PC-3 (cell line): ENCODE measurements at regions not wholly inside any gene's neighbourhood (a gene's known extent, or its start where the extent isn't known, plus 50 kb on each side); places are given as distances from the start of the nearest gene placed in this dataset.
"Not testable (repeated sequence)": the region's sequence is repeated elsewhere in the genome, so short reads cannot be mapped to it uniquely, and the experiment has no call there.

Experiments
- ATAC-seq: fragments of 200-7000 bp; cut with Tn5 transposase; 2 replicates; pipeline ENCODE4 v1.9.1; 2020; ENCODE audit warnings: mild to moderate bottlenecking, moderate library complexity
- BruUV-seq: library from RNA; stranded (reverse); fragments of 400-500 nt; replicated peaks from 2 replicates; lab custom pipeline; 2021; lab: Mats Ljungman, UMichigan
- CTCF ChIA-PET: fragments of 300-600 bp; sonication (Branson Sonifier 250); formaldehyde crosslinking; loops from one replicate; lab custom pipeline; 2022; ENCODE audit warnings: antibody characterized with exemption; lab: Charles Lee
- POLR2A ChIA-PET: fragments of 300-600 bp; sonication (Branson Sonifier 250); formaldehyde crosslinking; loops from one replicate; lab custom pipeline; 2022; ENCODE audit warnings: antibody characterized with exemption; ENCODE audit not compliant: unreplicated experiment; lab: Charles Lee
- DNase-seq: peaks from one replicate; pipeline ENCODE4 v3.0.0-alpha.2; 2015
- H2AFZ ChIP-seq: fragments of 300-600 bp; sonication (generic); 2 replicates; pipeline ENCODE4 v1.6.0; 2016; ENCODE audit warnings: antibody characterized with exemption, low read length
- H3F3A ChIP-seq: fragments of 300-600 bp; sonication (generic); one replicate; pipeline ENCODE4 v1.6.0; 2017; ENCODE audit warnings: antibody characterized with exemption, low read length, control low read depth, mild to moderate bottlenecking; ENCODE audit not compliant: unreplicated experiment
- H3K27ac ChIP-seq: fragments of 300-600 bp; sonication (generic); 2 replicates; pipeline ENCODE4 v1.5.1; 2016; ENCODE audit warnings: mild to moderate bottlenecking, low read length
- H3K27me3 ChIP-seq: fragments of 300-600 bp; sonication (generic); 2 replicates; pipeline ENCODE4 v1.6.1; 2016; ENCODE audit warnings: low read length, mixed read lengths
- H3K36me3 ChIP-seq: fragments of 300-600 bp; sonication (generic); 2 replicates; pipeline ENCODE4 v1.6.1; 2016; ENCODE audit warnings: low read depth, mixed run types, low read length, mixed read lengths
- H3K4me1 ChIP-seq: fragments of 300-600 bp; sonication (generic); 2 replicates; pipeline ENCODE4 v1.5.1; 2016; ENCODE audit warnings: low read length; ENCODE audit not compliant: insufficient read depth
- H3K4me2 ChIP-seq: fragments of 300-600 bp; sonication (generic); 2 replicates; pipeline ENCODE4 v1.6.0; 2016; ENCODE audit warnings: low read length
- H3K4me3 ChIP-seq: fragments of 300-600 bp; sonication (generic); 2 replicates; pipeline ENCODE4 v1.5.1; 2016; ENCODE audit warnings: mild to moderate bottlenecking, low read length, mixed read lengths
- H3K79me2 ChIP-seq: fragments of 300-600 bp; sonication (generic); 2 replicates; pipeline ENCODE4 v1.6.1; 2017; ENCODE audit warnings: low read length, mixed read lengths
- H3K9ac ChIP-seq: fragments of 300-600 bp; sonication (generic); 2 replicates; pipeline ENCODE4 v1.6.0; 2016; ENCODE audit warnings: mild to moderate bottlenecking, low read length
- H3K9me2 ChIP-seq: fragments of 300-600 bp; sonication (generic); replicated peaks from 2 replicates; pipeline ENCODE4 v1.6.1; 2016; ENCODE audit warnings: mixed run types, low read length, mixed read lengths
- H3K9me3 ChIP-seq: fragments of 300-600 bp; sonication (generic); 2 replicates; pipeline ENCODE4 v1.6.1; 2016; ENCODE audit warnings: low read length, mixed read lengths
- H4K20me1 ChIP-seq: fragments of 300-600 bp; sonication (generic); 2 replicates; pipeline ENCODE4 v1.6.1; 2016; ENCODE audit warnings: low read length, mixed read lengths
- CTCF ChIP-seq: fragments of 300-600 bp; sonication (generic); conservative IDR thresholded peaks from 2 replicates; pipeline ENCODE4 v1.5.1; 2017; ENCODE audit warnings: antibody characterized with exemption, low read depth, mild to moderate bottlenecking, low read length
- EZH2 ChIP-seq: fragments of 300-600 bp; sonication (generic); IDR thresholded peaks from one replicate; pipeline ENCODE4 v1.6.1; 2017; ENCODE audit warnings: antibody characterized with exemption, mild to moderate bottlenecking, low read length; ENCODE audit not compliant: unreplicated experiment
- EZH2phosphoT487 ChIP-seq: fragments of 300-600 bp; sonication (generic); IDR thresholded peaks from 2 replicates; pipeline ENCODE4 v1.6.1; 2018; ENCODE audit warnings: mild to moderate bottlenecking, antibody characterized with exemption, low read length, borderline replicate concordance
- intact Hi-C: fragments of 100-400 bp; cut with micrococcal nuclease; formaldehyde crosslinking; loops from 2 replicates; pipeline ENCODE4 v1.9.0; 2023

DNA sequence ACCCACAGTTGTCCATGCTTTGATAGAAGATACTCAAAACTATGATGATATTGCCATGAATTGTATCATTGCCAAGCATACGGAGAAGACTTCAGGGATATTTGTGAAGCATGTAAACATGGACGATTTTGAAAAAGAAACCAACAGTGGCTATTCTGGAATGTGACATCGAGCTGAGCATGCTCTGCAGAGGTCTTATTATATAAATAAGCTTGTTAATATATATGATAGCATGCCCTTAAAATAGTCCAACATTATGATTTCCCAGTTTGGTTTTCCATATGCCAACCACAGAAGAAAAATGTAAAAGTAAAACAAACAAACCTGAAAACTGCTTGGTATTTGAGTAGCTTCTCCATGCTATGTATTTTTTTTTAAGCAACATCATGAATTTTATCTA is 159.1 kb downstream of the LNPK start:
- H3K4me3 ChIP-seq = no peak overlapping the region
- H3K79me2 ChIP-seq = no peaks in the 10 kb centered on the region
- CTCF ChIA-PET = no interaction called here
- H2AFZ ChIP-seq = no peak overlapping the region
- BruUV-seq = no TSS peak
- no peaks in the 10 kb centered on the region for H3F3A ChIP-seq
- no peak for TF ChIP-seq EZH2phosphoT487
- TF ChIP-seq EZH2 = no peak
- TF ChIP-seq CTCF = no peak
- intact Hi-C loops = loop anchor here (5.0 kb wide), 1 partner anchor 244 kb away; no protein-coding TSS in a partner anchor
- POLR2A ChIA-PET = interaction anchor here (0.8 kb wide), 1 partner anchor 8 kb away, joined by 5 read pairs; no protein-coding TSS in a partner anchor
- H3K9ac ChIP-seq = no peak overlapping the region
- peaks cover 20% of the 10 kb centered on the region for H3K4me1 ChIP-seq
- no peaks in the 10 kb centered on the region for H3K36me3 ChIP-seq
- no peaks in the 10 kb centered on the region for H4K20me1 ChIP-seq
- ATAC-seq = no peak
- H3K27me3 ChIP-seq = no peaks in the 10 kb centered on the region
- H3K27ac ChIP-seq = no peak overlapping the region
- H3K9me3 ChIP-seq = no peaks in the 10 kb centered on the region
- no peak for DNase-seq
- no peaks in the 10 kb centered on the region for H3K9me2 ChIP-seq
- H3K4me2 ChIP-seq = peak overlapping the region; percentile 64; the same call in 1 of the 2 replicates

GRCh38 chr2:175840765-175841164 is 161.3 kb downstream of the LNPK start:
- Histone ChIP-seq H3K27me3 (peaks cover 11% of the 10 kb centered on the region; the same call in 1 of the 2 replicates), H3K4me1 (peaks cover 20% of the 10 kb centered on the region)
- H3K9ac ChIP-seq, DNase-seq, H4K20me1 ChIP-seq, H3K79me2 ChIP-seq, H3K9me2 ChIP-seq, CTCF ChIA-PET, ATAC-seq, H3K27ac ChIP-seq, H3K9me3 ChIP-seq, POLR2A ChIA-PET, H3K4me2 ChIP-seq, H3K4me3 ChIP-seq, BruUV-seq, H3F3A ChIP-seq, H2AFZ ChIP-seq, H3K36me3 ChIP-seq: not testable (repeated sequence)
- intact Hi-C loops = loop anchor here (5.0 kb wide), 1 partner anchor 247 kb away; no protein-coding TSS in a partner anchor

GRCh38 chr2:175840256-175840655 is 161.8 kb downstream of the LNPK start:
- no peaks in the 10 kb centered on the region for H3K9me3 ChIP-seq
- H4K20me1 ChIP-seq = no peaks in the 10 kb centered on the region
- CTCF ChIA-PET = no interaction called here
- H3K36me3 ChIP-seq = no peaks in the 10 kb centered on the region
- ATAC-seq = no peak
- no peak for TF ChIP-seq EZH2phosphoT487
- TF ChIP-seq CTCF = no peak
- TF ChIP-seq EZH2 = no peak
- no peak for DNase-seq
- peaks cover 20% of the 10 kb centered on the region for H3K4me1 ChIP-seq
- H3F3A ChIP-seq = no peaks in the 10 kb centered on the region
- POLR2A ChIA-PET = no interaction called here
- H3K9ac ChIP-seq = no peak overlapping the region
- no peaks in the 10 kb centered on the region for H3K9me2 ChIP-seq
- BruUV-seq = no TSS peak
- intact Hi-C loops = loop anchor here (5.0 kb wide), 1 partner anchor 247 kb away; no protein-coding TSS in a partner anchor
- no peak overlapping the region for H3K27ac ChIP-seq
- no peak overlapping the region for H3K4me3 ChIP-seq
- peaks cover 13% of the 10 kb centered on the region for H3K27me3 ChIP-seq
- H3K4me2 ChIP-seq = no peak overlapping the region
- H2AFZ ChIP-seq = no peak overlapping the region
- H3K79me2 ChIP-seq = no peaks in the 10 kb centered on the region
